Activated CD4-positive, alpha-beta T cell treated with anti-CD3 and anti-CD28 coated beads, Interleukin-2, Interleukin-6, amounts not matched to agents 100 ng/mL and 50 ng/mL, durations not matched to agents 16 hours and 8 hours (primary cell): ENCODE measurements at regions not wholly inside any gene's neighbourhood (a gene's known extent, or its start where the extent isn't known, plus 50 kb on each side); places are given as distances from the start of the nearest gene placed in this dataset.
A peak's percentile ranks its signal among the peaks of the same experiment; 100 is the strongest.
"Not testable (repeated sequence)": the region's sequence is repeated elsewhere in the genome, so short reads cannot be mapped to it uniquely, and the experiment has no call there.

Experiments used
- DNase-seq: peaks from one replicate; pipeline ENCODE4 v3.0.0-alpha.2; 2020

GRCh38 chr18:67815280-67815679 lies 298.8 kb upstream of the DSEL start:
- DNase-seq = no peak

- DNase-seq = no peak
Observed at GRCh38 chr18:67813380-67814028, 297.0 kb upstream of the DSEL start.

DNA sequence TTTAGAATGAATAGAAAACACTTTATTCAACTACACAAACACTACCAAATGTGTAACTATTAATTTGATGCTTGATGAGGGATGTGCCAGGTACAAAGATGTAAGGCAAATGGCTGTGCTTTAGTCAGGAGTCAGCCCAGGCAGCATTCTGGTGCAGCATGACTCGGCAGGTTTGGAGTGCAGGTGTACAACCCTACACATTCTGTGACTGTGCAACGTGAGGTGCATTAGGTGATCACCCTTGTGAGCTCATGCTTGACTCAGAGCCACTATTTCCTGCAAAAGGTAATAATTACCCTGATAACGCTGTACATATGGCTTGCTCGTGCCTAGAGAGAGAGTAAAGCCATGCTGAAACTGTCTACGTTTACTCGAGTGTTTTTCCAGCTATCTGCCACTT lies 288.7 kb upstream of the DSEL start:
- no peak for DNase-seq

DNA sequence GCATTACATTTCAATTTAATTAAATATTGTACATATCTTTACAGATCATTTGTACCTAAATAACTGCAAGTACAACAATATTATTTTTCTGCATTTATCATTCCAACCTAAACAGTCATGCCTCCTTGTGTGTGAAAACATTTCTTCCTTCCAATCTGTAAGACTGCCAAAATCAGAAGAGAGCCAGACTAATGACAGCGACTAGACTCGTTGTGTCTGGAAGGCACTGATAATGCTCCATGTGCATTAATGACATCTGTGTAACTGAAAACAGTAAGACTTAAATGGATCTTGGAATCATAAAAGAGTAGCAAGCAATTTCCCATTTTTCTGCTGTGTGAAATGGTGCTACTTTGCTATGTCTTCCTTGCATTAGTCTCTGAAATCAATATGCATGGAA lies 278.0 kb upstream of the DSEL start:
- DNase-seq = no peak

DNA sequence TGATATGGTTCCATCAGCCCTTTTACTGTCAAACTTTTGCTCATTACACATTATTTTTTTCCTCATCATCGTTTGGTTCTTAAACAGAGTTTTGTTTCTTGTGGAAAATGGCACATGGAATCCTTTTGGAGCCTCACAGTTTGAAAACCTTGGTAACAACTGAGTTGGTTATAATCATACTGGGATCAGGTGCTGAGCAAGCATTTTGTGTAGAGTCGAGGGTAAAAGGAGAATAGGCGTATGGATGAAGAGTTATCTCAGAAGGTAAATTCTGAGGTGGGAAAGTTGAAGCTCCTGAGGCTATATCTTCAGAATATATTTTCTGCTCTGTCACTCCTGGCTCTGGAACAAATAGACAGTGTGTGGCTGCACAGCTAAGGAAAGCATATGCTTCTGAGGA lies 274.0 kb upstream of the DSEL start:
- no peak for DNase-seq

DNA sequence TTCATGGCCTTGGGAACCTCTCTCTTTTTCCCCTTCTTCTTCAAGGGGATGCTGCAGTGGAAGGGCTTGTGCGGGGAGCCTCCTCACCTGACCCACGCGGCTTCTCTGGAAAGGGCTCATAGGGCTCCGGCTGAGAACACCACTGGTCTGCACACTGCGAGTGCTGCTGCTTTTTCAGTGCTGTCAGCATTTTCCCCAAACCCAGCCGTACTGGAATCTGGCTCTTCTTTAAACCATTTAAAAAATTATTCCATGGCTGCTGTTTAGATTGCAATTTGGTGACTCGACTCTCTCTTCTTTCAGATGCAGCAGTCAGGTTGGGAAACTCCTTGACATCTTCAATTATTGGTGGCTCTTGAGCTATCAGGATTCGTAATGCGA lies 272.6 kb upstream of the DSEL start:
- DNase-seq = no peak

DNA sequence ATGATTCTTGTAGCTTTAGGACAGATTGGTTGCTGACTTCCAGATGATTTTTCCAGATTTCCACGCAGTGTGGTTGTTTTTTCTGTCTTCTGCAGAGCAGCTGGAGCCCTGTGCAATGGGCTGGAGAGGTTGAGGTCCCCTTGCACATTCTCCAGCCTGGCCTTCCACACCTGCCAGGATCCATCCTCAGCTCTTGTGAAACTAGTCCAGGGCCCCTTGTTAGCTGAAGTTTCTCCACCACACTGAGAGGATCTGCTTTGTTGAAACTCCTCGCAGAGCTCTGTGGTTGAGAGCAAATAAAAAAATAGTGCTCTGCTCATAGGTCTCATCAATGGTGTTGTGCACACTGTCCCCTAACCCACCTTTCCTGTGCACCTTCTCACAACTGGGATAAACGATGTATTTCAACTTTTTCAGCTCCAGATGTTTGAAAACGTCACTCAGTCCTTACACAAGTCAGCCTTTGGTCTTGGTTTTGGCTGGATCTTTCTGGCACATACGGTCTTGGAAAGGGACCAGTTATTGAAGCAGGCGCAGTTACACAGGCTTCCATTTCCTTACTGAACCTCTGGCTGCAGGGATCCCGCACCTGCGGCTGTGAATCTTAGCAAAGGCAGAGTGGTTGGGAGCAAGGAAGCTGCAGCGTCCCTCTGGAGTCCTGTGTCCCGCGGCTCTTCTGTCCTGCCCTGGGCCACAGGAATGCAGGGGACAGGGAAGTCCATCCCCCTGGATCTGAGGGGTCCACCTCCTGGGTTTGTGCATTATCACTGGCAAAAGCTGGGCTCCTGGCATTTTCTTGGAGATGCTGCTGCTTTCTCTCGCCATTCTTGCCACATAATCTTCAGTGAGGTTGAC lies 272.0 kb upstream of the DSEL start:
- DNase-seq = no peak

DNA sequence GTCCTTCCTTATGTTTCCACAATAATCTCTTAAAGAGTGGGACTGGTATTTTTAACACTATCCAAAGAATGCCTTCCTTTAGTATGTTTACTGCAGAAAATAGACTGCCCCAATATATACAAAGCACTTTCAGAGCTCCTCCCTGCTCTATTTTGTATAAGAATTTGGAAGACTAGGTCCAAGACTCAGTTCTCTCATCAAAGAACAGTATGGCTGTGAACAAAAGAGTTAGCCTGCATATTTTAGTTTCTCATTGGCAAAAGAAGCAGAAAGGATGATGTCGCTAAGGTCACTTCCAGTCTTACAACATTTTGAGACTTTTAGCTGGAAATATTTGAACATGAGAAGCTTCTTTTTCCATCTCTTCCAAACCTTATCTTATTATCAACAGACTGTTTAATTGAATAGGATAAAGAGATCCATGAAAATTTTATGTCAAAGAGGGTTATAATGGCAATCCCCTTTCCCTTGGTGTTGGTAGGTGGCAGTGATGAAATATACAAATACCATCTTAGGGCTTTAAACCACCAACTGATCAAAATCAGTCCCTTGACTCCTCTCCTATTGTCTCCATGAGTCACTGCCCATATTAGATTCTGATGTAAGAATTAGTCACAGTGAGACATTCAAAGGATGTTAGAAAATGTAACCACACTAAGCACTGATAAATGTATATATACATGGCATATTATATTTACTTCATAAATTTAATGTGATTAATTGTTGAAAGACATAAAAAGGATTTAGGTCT lies 266.9 kb upstream of the DSEL start:
- peak; percentile 11 for DNase-seq

- DNase-seq = no peak
Observed at GRCh38 chr18:67778016-67778415, 261.5 kb upstream of the DSEL start.

- DNase-seq = no peak
Observed at GRCh38 chr18:67776929-67777328, 260.4 kb upstream of the DSEL start.

DNA sequence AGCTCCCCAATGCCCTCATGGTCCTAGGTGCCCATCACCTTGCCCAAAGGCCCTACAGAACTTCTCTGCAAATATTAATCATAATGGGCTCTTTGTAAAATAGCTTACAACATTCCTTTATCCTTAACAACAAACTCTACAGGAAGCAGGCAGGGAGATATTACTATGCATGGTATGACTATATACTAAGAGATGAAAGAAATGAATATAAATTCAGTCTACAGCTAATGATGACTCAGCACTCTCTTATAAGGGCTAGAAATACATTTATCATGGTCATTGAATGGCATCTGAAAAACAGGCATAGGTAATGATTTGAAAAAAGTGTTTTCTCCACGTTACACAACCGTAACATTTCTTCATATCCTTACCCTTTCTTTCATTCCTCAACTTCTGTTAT lies 254.8 kb upstream of the DSEL start:
- DNase-seq = no peak

GRCh38 chr18:67770520-67770919 lies 254.0 kb upstream of the DSEL start:
- no peak for DNase-seq

DNA sequence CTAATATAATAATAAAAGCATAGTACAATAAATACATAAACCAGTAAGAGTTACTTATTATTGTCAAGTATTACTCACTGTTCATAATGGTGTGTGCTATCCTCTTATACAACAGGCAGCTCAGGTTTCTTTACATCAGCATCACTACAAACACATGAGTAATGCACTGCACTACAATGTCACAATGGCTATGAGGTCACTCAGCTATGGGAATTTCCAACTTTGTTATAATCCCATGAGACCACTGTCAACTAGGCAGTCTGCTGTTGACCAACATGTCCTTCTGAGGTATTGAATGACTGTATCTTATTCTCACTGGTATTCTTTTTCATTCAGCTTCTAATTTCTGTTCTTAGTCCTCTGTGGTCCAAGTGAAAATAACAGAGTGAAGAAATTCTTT lies 250.4 kb upstream of the DSEL start:
- DNase-seq = no peak

DNA sequence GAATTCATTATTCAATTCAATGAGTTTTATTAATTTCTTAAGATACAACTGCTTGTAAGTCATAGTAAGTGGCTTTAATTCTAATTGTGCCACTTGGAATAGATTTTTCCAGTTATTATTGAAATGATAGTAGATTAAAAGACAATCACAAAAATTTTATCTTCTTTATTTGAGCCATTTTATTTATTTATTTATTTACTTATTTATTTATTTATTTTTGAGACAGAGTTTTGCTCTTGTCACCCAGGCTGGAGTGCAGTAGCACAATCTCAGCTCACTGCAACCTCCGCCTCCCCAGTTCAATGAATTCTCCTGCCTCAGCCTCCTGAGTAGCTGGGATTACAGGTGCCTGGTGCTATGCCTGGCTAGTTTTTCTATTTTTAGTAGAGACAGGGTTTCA lies 235.7 kb upstream of the DSEL start:
- DNase-seq = not testable (repeated sequence)

- no peak for DNase-seq
Observed at GRCh38 chr18:67742954-67743353, 226.4 kb upstream of the DSEL start.

DNA sequence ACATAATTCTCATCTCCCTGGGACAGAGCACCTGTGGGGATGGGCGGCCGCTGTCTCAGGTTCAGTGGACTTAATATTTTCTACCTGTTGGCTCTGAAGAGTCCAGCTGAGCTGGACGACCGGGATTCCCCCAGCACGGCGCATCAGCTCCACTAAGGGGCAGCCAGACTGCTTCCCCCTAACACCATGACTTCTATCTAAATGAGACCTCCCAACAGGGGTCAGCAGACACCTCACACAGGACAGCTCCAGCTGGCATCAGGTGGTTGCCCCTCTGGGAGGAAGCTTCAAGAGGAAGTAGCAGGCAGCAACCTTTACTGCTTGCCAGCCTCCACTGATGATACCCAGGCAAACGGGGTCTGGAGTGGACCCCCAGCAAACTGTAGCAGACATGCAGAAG lies 226.0 kb upstream of the DSEL start:
- no peak for DNase-seq

DNA sequence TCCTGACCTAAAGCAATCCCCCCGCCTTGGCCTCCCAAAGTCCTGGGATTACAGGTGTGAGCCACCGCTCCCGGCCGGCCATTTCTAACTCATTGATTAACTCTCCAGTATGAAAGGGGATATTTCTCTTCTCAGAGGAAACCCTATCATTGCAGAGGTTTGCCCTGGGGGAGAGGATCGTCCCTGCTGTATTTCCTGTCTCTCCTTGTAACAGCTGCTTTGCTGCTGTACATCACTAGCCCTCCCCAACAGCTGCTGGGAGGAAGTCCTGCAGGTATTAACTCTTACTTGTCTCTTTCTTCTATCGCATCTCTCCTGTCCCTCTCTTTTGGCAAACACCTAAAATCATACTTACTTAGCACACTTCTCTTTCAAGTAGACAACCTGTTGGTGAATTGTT lies 219.0 kb upstream of the DSEL start:
- no peak for DNase-seq

DNA sequence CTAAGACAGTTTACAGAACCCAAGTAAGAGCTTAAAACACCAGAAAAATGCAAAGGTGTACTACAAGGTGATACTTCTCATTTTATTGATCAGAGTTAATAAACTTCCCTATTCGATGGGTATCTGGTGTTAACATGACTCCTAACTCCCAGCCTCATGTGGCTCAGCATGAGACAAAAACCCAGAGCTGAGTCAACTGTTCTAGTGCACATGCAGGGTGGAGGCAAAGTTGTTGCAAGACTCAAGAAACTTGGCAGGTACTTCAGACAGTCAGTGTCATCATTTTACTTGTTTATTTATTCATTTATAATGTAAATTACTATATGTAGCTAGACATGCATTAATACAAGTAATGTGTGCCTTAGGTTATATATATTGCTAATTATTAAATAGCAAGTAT lies 216.6 kb upstream of the DSEL start:
- no peak for DNase-seq

DNA sequence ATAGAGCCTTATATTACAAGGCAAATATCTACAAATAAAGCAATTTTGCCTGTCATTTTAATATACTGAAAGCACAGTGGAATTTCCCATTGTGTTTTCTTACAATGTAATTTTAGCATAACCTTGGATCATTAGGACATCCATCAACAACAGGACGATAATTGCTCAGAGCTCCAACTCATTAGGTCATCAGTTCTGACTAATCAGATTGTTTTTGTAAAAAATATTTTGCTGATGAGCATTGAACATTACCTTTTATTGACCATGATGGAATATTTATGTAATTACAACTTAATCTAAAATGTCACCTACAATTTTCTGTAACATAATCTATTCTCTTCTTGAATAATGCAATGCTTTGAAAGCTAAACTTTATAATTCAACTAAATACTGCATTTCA lies 215.3 kb upstream of the DSEL start:
- no peak for DNase-seq

GRCh38 chr18:67730886-67731285 lies 214.4 kb upstream of the DSEL start:
- DNase-seq = no peak

- no peak for DNase-seq
Observed at GRCh38 chr18:67728364-67728763, 211.8 kb upstream of the DSEL start.

DNA sequence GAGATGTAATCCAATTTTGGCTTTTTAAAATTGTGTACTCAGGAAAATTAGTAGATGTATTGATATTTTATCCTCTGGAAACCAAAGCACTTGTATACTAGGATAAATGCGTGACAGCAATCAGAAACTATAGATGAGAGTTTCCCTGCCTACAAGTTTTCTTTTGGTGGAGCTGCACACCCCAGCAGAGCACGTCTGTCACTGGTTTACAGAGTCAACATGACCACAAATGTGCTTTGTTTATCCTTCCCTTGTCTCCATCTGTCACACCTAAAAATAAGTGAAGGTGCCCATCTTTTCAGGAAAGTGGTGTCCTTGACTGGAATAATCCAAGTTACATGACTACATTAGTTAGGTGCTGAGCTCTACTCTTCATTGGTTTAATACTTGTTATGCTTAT lies 210.4 kb upstream of the DSEL start:
- no peak for DNase-seq

GRCh38 chr18:67717800-67718199 lies 201.3 kb upstream of the DSEL start:
- no peak for DNase-seq

- DNase-seq = no peak
Observed at GRCh38 chr18:67715567-67715966, 199.0 kb upstream of the DSEL start.
